HUES48 (cell line): ENCODE measurements at regions not wholly inside any gene's neighbourhood (a gene's known extent, or its start where the extent isn't known, plus 50 kb on each side); places are given as distances from the start of the nearest gene placed in this dataset.
"Not testable (repeated sequence)": the region's sequence is repeated elsewhere in the genome, so short reads cannot be mapped to it uniquely, and the experiment has no call there.

ENCODE experiments used
- H3K27ac ChIP-seq: one replicate; pipeline ENCODE4 v1.7.0; 2013; ENCODE audit warnings: low read depth, low read length, inconsistent platforms
- H3K27me3 ChIP-seq: 2 replicates; pipeline ENCODE4 v1.6.1; 2013; ENCODE audit warnings: mild to moderate bottlenecking, low read length; ENCODE audit not compliant: control insufficient read depth, insufficient read depth
- H3K36me3 ChIP-seq: 2 replicates; pipeline ENCODE4 v1.6.1; 2013; ENCODE audit warnings: low read length; ENCODE audit not compliant: control insufficient read depth, insufficient read depth
- H3K4me1 ChIP-seq: 2 replicates; pipeline ENCODE4 v1.6.1; 2013; ENCODE audit warnings: mild to moderate bottlenecking, low read length; ENCODE audit not compliant: control insufficient read depth, insufficient read depth
- H3K4me3 ChIP-seq: 2 replicates; pipeline ENCODE4 v1.5.1; 2013; ENCODE audit warnings: mild to moderate bottlenecking, low read depth, low read length
- H3K9ac ChIP-seq: 2 replicates; pipeline ENCODE4 v1.6.1; 2013; ENCODE audit warnings: mild to moderate bottlenecking, low read depth, low read length, moderate library complexity
- H3K9me3 ChIP-seq: 2 replicates; pipeline ENCODE4 v1.6.1; 2013; ENCODE audit warnings: low read length; ENCODE audit not compliant: control insufficient read depth, insufficient read depth

DNA sequence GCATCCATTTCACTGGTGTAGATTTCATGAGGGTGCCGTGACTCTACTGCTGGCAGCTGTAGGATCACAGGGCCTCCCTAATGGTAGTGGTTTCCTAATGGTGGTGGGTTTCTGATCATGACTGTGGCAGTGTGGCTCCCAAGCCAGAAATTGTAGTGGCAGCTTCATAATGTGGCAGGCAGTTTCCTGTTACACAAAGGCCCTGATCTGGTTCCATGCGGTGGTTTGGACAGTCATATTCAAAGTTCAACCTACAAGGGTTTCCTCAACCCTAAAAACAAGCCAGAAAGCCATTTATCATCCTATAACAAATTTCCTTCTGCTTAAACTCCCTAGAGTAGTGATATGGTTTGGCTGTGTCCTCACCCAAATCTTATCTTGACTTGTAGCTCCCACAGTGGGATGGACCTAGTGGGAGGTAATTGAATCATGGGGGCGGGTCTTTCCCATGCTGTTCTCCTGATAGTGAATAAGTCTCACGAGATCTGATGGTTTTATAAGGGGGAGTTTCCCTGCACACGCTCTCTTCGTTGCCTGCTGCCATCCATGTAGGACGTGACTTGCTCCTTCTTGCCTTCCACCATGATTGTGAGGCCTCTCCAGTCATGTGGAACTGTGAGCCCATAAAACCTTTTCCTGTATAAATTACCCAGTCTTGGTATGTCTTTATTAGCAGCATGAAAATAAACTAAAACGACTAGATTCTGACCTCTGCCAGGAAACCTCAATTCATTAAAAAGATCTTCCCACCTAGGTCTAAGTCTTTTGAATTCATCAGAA, 257.1 kb downstream of the EFCAB11 start:
- Histone ChIP-seq H3K9ac (no peak overlapping the region), H3K36me3 (no peaks in the 10 kb centered on the region), H3K27me3 (peaks cover 18% of the 10 kb centered on the region), H3K4me3 (no peak overlapping the region), H3K27ac (no peak overlapping the region), H3K4me1 (peaks cover 14% of the 10 kb centered on the region), H3K9me3 (0 out of 2 replicates have a peak, but pooled peaks cover 2% of the 10 kb centered on the region)

DNA sequence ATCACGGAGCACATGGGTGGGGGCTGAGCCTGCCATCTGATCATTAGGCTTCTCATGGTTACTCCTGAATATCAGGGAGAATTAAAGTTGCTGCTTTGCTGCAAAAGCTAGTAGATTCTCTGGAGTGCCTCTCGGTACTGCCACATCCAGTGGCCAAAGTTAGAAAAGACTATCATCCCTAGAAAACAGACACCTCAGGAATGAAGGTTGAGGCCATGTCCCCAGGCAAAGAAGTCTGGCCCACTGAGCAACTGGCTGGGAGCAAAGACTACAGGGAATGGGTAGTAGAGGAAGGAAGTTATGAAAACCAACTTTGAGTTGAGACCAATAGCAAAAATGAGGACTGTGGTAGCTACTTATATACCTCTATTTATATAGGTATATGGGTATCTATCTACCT, 258.7 kb downstream of the EFCAB11 start:
- no peak overlapping the region for H3K9ac ChIP-seq
- H3K9me3 ChIP-seq = 0 out of 2 replicates have a peak, but pooled peaks cover 2% of the 10 kb centered on the region
- no peaks in the 10 kb centered on the region for H3K36me3 ChIP-seq
- no peak overlapping the region for H3K27ac ChIP-seq
- peaks cover 4% of the 10 kb centered on the region for H3K4me1 ChIP-seq
- no peak overlapping the region for H3K4me3 ChIP-seq
- 0 out of 2 replicates have a peak, but pooled peaks cover 6% of the 10 kb centered on the region for H3K27me3 ChIP-seq

DNA sequence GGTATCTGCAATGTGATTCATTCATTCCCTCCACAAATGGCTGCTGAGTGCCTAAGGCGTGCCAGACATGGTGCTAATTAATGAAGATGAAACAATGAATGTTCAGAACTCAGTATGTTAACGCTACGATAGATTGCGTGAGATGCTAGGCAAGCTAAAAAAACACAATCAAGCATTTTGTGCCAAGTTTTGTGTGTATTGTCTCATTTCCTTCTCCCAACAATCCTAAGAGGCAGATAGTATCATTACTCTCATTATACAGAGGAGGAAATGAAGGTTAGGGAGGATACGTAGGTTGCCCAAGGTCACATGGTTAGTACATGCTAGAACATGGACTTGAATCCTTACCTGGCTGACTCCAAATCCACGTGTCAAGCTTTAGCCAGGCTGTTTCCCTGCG, 264.4 kb downstream of the EFCAB11 start:
- Histone ChIP-seq H3K27me3 (no peaks in the 10 kb centered on the region), H3K4me3 (no peak overlapping the region), H3K9me3 (no peaks in the 10 kb centered on the region), H3K9ac (no peak overlapping the region), H3K4me1 (no peaks in the 10 kb centered on the region), H3K27ac (no peak overlapping the region), H3K36me3 (no peaks in the 10 kb centered on the region)

DNA sequence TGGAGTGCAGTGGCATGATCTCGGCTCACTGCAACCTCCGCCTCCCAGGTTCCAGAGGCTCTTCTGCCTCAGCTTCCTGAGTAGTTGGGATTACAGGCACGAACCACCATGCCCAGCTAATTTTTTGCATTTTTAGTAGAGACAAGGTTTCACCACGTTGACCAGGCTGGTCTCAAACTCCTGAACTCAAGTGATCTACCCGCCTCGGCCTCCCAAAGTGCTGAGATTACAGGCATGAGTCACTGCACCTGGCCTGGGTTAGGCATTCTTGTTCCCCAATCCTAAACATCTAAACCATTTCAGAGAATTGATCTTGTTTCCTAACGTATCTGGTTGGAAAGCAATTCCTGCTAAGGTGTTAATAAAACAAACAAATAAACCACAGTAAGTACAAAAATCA, 264.8 kb downstream of the EFCAB11 start:
- not testable (repeated sequence) for H3K36me3 ChIP-seq, H3K4me3 ChIP-seq, H3K27me3 ChIP-seq, H3K9me3 ChIP-seq, H3K9ac ChIP-seq, H3K27ac ChIP-seq, H3K4me1 ChIP-seq

DNA sequence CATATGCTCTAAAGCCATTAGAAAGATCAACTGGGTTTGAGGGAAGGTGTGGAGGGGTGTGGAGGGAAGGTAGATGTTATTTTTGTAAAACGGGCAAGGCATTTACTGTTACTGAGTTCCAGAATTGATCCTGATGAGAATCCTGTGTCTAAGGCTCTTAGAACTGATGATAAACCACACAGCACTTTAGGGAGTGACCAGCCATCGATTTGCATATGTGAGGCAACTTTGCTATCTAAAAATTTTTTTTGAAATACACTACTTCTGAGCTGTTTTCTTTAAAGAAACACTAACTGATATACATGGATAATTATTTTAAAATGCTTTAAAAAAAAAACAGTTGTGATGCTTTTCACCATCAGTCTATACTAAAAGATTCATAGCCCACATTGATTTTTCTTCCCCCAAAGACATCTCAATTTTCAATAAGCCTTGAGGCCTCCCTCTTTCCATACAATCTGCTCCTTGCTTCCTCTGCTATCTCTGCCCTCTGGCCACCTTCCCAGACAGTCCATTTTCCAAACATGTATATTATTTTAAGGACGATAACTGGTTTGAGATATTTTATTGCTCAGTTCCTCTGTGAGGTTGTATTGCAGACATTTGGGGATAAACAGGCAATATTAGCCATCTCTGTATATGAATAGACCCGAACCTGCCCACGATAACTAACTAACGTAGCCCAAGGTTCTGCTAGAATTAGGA, 265.9 kb downstream of the EFCAB11 start:
- no peaks in the 10 kb centered on the region for H3K27me3 ChIP-seq
- no peaks in the 10 kb centered on the region for H3K36me3 ChIP-seq
- H3K9ac ChIP-seq = no peak overlapping the region
- no peak overlapping the region for H3K4me3 ChIP-seq
- H3K9me3 ChIP-seq = peaks cover 8% of the 10 kb centered on the region; the same call in 1 of the 2 replicates
- no peaks in the 10 kb centered on the region for H3K4me1 ChIP-seq
- no peak overlapping the region for H3K27ac ChIP-seq

- H3K27me3 ChIP-seq, H3K36me3 ChIP-seq, H3K27ac ChIP-seq, H3K9ac ChIP-seq, H3K4me1 ChIP-seq, H3K4me3 ChIP-seq: not testable (repeated sequence)
- peaks cover 16% of the 10 kb centered on the region for H3K9me3 ChIP-seq
Measured at GRCh38 chr14:89687129-89687528, 267.4 kb downstream of the EFCAB11 start.

- Histone ChIP-seq H3K36me3 (no peaks in the 10 kb centered on the region), H3K27ac (no peak overlapping the region), H3K9me3 (peaks cover 16% of the 10 kb centered on the region)
Measured at GRCh38 chr14:89684139-89684538, 267.1 kb upstream of the FOXN3 start.

GRCh38 chr14:89681086-89682018, 264.3 kb upstream of the FOXN3 start:
- Histone ChIP-seq H3K4me3 (no peak overlapping the region), H3K4me1 (no peaks in the 10 kb centered on the region), H3K27ac (no peak overlapping the region), H3K36me3 (no peaks in the 10 kb centered on the region), H3K9me3 (peaks cover 16% of the 10 kb centered on the region), H3K9ac (no peak overlapping the region), H3K27me3 (no peaks in the 10 kb centered on the region)

More at GRCh38 chr14:89684139-89684538, 267.1 kb upstream of the FOXN3 start:
- Histone ChIP-seq H3K4me3 (no peak overlapping the region), H3K4me1 (no peaks in the 10 kb centered on the region), H3K9ac (no peak overlapping the region), H3K27me3 (no peaks in the 10 kb centered on the region)

DNA sequence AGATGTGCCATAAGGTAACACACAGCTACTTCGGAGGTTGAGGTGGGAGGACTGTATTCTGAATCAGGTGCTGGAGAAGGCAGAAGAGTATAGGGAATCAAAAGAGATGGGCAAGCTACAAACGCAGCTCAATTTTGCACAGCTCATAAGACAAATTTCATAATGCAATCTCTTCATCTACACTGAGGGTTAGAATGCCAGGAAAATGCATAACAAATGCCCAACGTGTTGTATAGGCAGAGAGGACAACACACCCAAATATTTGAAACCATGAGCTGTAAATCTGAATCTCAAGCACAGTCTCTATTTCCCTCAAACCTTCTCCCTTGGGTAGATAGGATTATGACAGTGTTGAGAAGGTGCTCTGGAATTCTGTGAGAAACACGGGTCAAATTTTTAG, 263.1 kb upstream of the FOXN3 start:
- Histone ChIP-seq H3K27ac (no peak overlapping the region), H3K27me3 (no peaks in the 10 kb centered on the region), H3K4me1 (no peaks in the 10 kb centered on the region), H3K36me3 (no peaks in the 10 kb centered on the region), H3K9ac (no peak overlapping the region), H3K4me3 (no peak overlapping the region), H3K9me3 (peaks cover 16% of the 10 kb centered on the region)

GRCh38 chr14:89678768-89679167, 261.7 kb upstream of the FOXN3 start:
- Histone ChIP-seq H3K4me3 (no peak overlapping the region), H3K4me1 (no peaks in the 10 kb centered on the region), H3K27ac (no peak overlapping the region), H3K9ac (no peak overlapping the region), H3K27me3 (no peaks in the 10 kb centered on the region), H3K9me3 (peaks cover 9% of the 10 kb centered on the region; the same call in 1 of the 2 replicates), H3K36me3 (no peaks in the 10 kb centered on the region)
